Naive thymus-derived CD8-positive, alpha-beta T cell (primary cell): ENCODE measurements at regions not wholly inside any gene's neighbourhood (a gene's known extent, or its start where the extent isn't known, plus 50 kb on each side); places are given as distances from the start of the nearest gene placed in this dataset.

ENCODE experiments used
- ATAC-seq, 2 donors: fragments of 150-1000 bp; cut with Tn5 transposase in 1 of 2; sonication (Bioruptor Pico), chemical (Tn5 transposase) in 1 of 2; 1 replicate in 1 of 2; 2 replicates in 1 of 2; pipeline ENCODE4 v1.10.0; 2021; ENCODE audit warnings: mild to moderate bottlenecking in 2 of 2, moderate library complexity in 2 of 2
- POLR2A ChIA-PET: fragments of 350-600 bp; sonication (Branson Sonifier 250); formaldehyde crosslinking; loops from one replicate; lab custom pipeline; 2021; ENCODE audit warnings: antibody characterized with exemption; lab: Charles Lee
- DNase-seq, 10 donors: peaks; one replicate each; pipeline versions ENCODE4 v3.0.0 to v3.0.0-alpha.2; 2020 to 2022
- H3K27ac Mint-ChIP-seq, 10 donors: one replicate each; pipeline ENCODE4 v1.8.0; 2020 to 2022; ENCODE audit warnings: mild to moderate bottlenecking in 10 of 10, mixed read lengths in 10 of 10, moderate library complexity in 4 of 10, inconsistent platforms in 1 of 10
- H3K27me3 Mint-ChIP-seq, 5 donors: one replicate each; pipeline ENCODE4 v1.8.0; 2021 to 2022; ENCODE audit warnings: mixed read lengths in 5 of 5
- H3K36me3 Mint-ChIP-seq, 3 donors: one replicate each; pipeline ENCODE4 v1.8.0; 2020 to 2022; ENCODE audit warnings: mixed read lengths in 3 of 3, mild to moderate bottlenecking in 2 of 3, inconsistent platforms in 1 of 3
- H3K4me1 Mint-ChIP-seq, 4 donors: one replicate each; pipeline ENCODE4 v1.8.0; 2021 to 2022; ENCODE audit warnings: mixed read lengths in 4 of 4
- H3K4me3 Mint-ChIP-seq, 10 donors: one replicate each; pipeline ENCODE4 v1.8.0; 2020 to 2022; ENCODE audit warnings: mild to moderate bottlenecking in 10 of 10, mixed read lengths in 10 of 10, moderate library complexity in 6 of 10, inconsistent platforms in 1 of 10
- H3K9me3 Mint-ChIP-seq, 9 donors: one replicate each; pipeline ENCODE4 v1.8.0; 2020 to 2022; ENCODE audit warnings: mixed read lengths in 9 of 9, mild to moderate bottlenecking in 3 of 9, inconsistent platforms in 1 of 9, moderate library complexity in 1 of 9

- no peak overlapping the region for H3K4me3 Mint-ChIP-seq
- no peak overlapping the region for H3K27ac Mint-ChIP-seq
- no peaks in the 10 kb centered on the region for H3K4me1 Mint-ChIP-seq
- POLR2A ChIA-PET = no interaction called here
- DNase-seq = no peak
- no peak for ATAC-seq
- H3K9me3 Mint-ChIP-seq = peaks cover 0 to 2% (median 0%) of the 10 kb centered on the region in 9 donors
- H3K27me3 Mint-ChIP-seq = peaks cover 5 to 17% (median 12%) of the 10 kb centered on the region in 5 donors
- H3K36me3 Mint-ChIP-seq = no peaks in the 10 kb centered on the region
Measured at GRCh38 chr1:90187323-90187585, 192.3 kb downstream of the ZNF326 start.

- Mint-ChIP-seq H3K9me3 (peaks cover 0 to 2% (median 0%) of the 10 kb centered on the region in 9 donors), H3K27ac (peak overlapping the region in 1 of 10 donors; percentile 51), H3K4me3 (no peak overlapping the region), H3K4me1 (no peaks in the 10 kb centered on the region), H3K36me3 (no peaks in the 10 kb centered on the region), H3K27me3 (peaks cover 5 to 17% (median 12%) of the 10 kb centered on the region in 5 donors)
- POLR2A ChIA-PET = no interaction called here
- no peak for DNase-seq
- no peak for ATAC-seq
Measured at GRCh38 chr1:90186506-90187322, 191.8 kb downstream of the ZNF326 start.

GRCh38 chr1:90176530-90176929 is 181.6 kb downstream of the ZNF326 start:
- H3K27ac Mint-ChIP-seq = no peak overlapping the region
- DNase-seq = no peak
- peaks cover 4 to 10% (median 9%) of the 10 kb centered on the region in 5 donors for H3K27me3 Mint-ChIP-seq
- peaks cover 0 to 9% (median 0%) of the 10 kb centered on the region in 9 donors for H3K9me3 Mint-ChIP-seq
- H3K4me3 Mint-ChIP-seq = no peak overlapping the region
- ATAC-seq = no peak
- no peaks in the 10 kb centered on the region for H3K4me1 Mint-ChIP-seq
- POLR2A ChIA-PET = no interaction called here
- no peaks in the 10 kb centered on the region for H3K36me3 Mint-ChIP-seq

- Mint-ChIP-seq H3K36me3 (no peaks in the 10 kb centered on the region), H3K4me1 (no peaks in the 10 kb centered on the region), H3K4me3 (no peak overlapping the region), H3K9me3 (peaks cover 0 to 9% (median 3%) of the 10 kb centered on the region in 9 donors), H3K27ac (no peak overlapping the region), H3K27me3 (peaks cover 4 to 10% (median 9%) of the 10 kb centered on the region in 5 donors)
- POLR2A ChIA-PET = no interaction called here
- ATAC-seq (no peak), DNase-seq (no peak)
Measured at GRCh38 chr1:90175490-90176167, 180.7 kb downstream of the ZNF326 start.

GRCh38 chr1:90174246-90174645 is 179.3 kb downstream of the ZNF326 start:
- H3K27me3 Mint-ChIP-seq = peaks cover 4 to 14% (median 5%) of the 10 kb centered on the region in 5 donors
- no peak overlapping the region for H3K4me3 Mint-ChIP-seq
- no peak for ATAC-seq
- no peak overlapping the region for H3K27ac Mint-ChIP-seq
- POLR2A ChIA-PET = no interaction called here
- DNase-seq = no peak
- peaks cover 0 to 5% (median 0%) of the 10 kb centered on the region in 3 donors for H3K36me3 Mint-ChIP-seq
- peaks cover 0 to 12% (median 5%) of the 10 kb centered on the region in 9 donors for H3K9me3 Mint-ChIP-seq
- no peaks in the 10 kb centered on the region for H3K4me1 Mint-ChIP-seq

- Mint-ChIP-seq H3K36me3 (peaks cover 0 to 5% (median 0%) of the 10 kb centered on the region in 3 donors), H3K27me3 (peaks cover 12 to 64% (median 28%) of the 10 kb centered on the region in 5 donors)
- POLR2A ChIA-PET = no interaction called here
Measured at GRCh38 chr1:90162216-90162615, 167.3 kb downstream of the ZNF326 start.

GRCh38 chr1:90161625-90162024 is 166.7 kb downstream of the ZNF326 start:
- no peak overlapping the region for H3K27ac Mint-ChIP-seq
- POLR2A ChIA-PET = no interaction called here
- H3K4me1 Mint-ChIP-seq = no peaks in the 10 kb centered on the region
- no peak overlapping the region for H3K4me3 Mint-ChIP-seq
- DNase-seq = no peak
- ATAC-seq = no peak
- H3K27me3 Mint-ChIP-seq = peaks cover 12 to 59% (median 27%) of the 10 kb centered on the region in 5 donors
- H3K36me3 Mint-ChIP-seq = peaks cover 0 to 3% (median 0%) of the 10 kb centered on the region in 3 donors
- H3K9me3 Mint-ChIP-seq = peaks cover 0 to 3% (median 1%) of the 10 kb centered on the region in 9 donors

More at GRCh38 chr1:90162216-90162615, 167.3 kb downstream of the ZNF326 start:
- no peak overlapping the region for H3K4me3 Mint-ChIP-seq
- peaks cover 0 to 5% (median 3%) of the 10 kb centered on the region in 9 donors for H3K9me3 Mint-ChIP-seq
- no peak overlapping the region for H3K27ac Mint-ChIP-seq
- no peaks in the 10 kb centered on the region for H3K4me1 Mint-ChIP-seq
- no peak for ATAC-seq
- DNase-seq = no peak

- DNase-seq (no peak), ATAC-seq (no peak)
- Mint-ChIP-seq H3K9me3 (peaks cover 0 to 24% (median 9%) of the 10 kb centered on the region in 9 donors), H3K36me3 (peaks cover 0 to 9% (median 0%) of the 10 kb centered on the region in 3 donors), H3K4me3 (no peak overlapping the region), H3K27me3 (peaks cover 7 to 42% (median 12%) of the 10 kb centered on the region in 5 donors), H3K27ac (no peak overlapping the region), H3K4me1 (no peaks in the 10 kb centered on the region)
- POLR2A ChIA-PET = no interaction called here
Measured at GRCh38 chr1:90155721-90156487, 161.0 kb downstream of the ZNF326 start.

GRCh38 chr1:90154711-90155110 is 159.8 kb downstream of the ZNF326 start:
- no peak for DNase-seq
- Mint-ChIP-seq H3K36me3 (peaks cover 0 to 9% (median 0%) of the 10 kb centered on the region in 3 donors), H3K4me1 (no peaks in the 10 kb centered on the region), H3K9me3 (peaks cover 0 to 30% (median 12%) of the 10 kb centered on the region in 9 donors), H3K27me3 (peaks cover 6 to 30% (median 8%) of the 10 kb centered on the region in 5 donors), H3K27ac (no peak overlapping the region), H3K4me3 (no peak overlapping the region)
- POLR2A ChIA-PET = no interaction called here
- no peak for ATAC-seq

- POLR2A ChIA-PET = no interaction called here
- no peaks in the 10 kb centered on the region for H3K4me1 Mint-ChIP-seq
- ATAC-seq (no peak), DNase-seq (no peak)
- peaks cover 0 to 30% (median 11%) of the 10 kb centered on the region in 9 donors for H3K9me3 Mint-ChIP-seq
- H3K27ac Mint-ChIP-seq = no peak overlapping the region
- H3K27me3 Mint-ChIP-seq = peaks cover 4 to 22% (median 6%) of the 10 kb centered on the region in 5 donors
- no peak overlapping the region for H3K4me3 Mint-ChIP-seq
- peaks cover 0 to 9% (median 0%) of the 10 kb centered on the region in 3 donors for H3K36me3 Mint-ChIP-seq
Measured at GRCh38 chr1:90149101-90149500, 154.2 kb downstream of the ZNF326 start.

GRCh38 chr1:90147093-90147492 is 152.2 kb downstream of the ZNF326 start:
- POLR2A ChIA-PET = no interaction called here
- H3K4me3 Mint-ChIP-seq = no peak overlapping the region
- DNase-seq (no peak), ATAC-seq (no peak)
- peaks cover 0 to 18% (median 7%) of the 10 kb centered on the region in 9 donors for H3K9me3 Mint-ChIP-seq
- no peaks in the 10 kb centered on the region for H3K4me1 Mint-ChIP-seq
- H3K27me3 Mint-ChIP-seq = peaks cover 2 to 16% (median 4%) of the 10 kb centered on the region in 5 donors
- H3K36me3 Mint-ChIP-seq = peaks cover 0 to 9% (median 0%) of the 10 kb centered on the region in 3 donors
- H3K27ac Mint-ChIP-seq = no peak overlapping the region

- POLR2A ChIA-PET = no interaction called here
- DNase-seq = no peak
Measured at GRCh38 chr1:90144820-90145219, 149.9 kb downstream of the ZNF326 start.

More at GRCh38 chr1:90144820-90145219, 149.9 kb downstream of the ZNF326 start:
- Mint-ChIP-seq H3K9me3 (peaks cover 0 to 17% (median 10%) of the 10 kb centered on the region in 9 donors), H3K27me3 (peaks cover 2 to 16% (median 5%) of the 10 kb centered on the region in 5 donors), H3K4me1 (no peaks in the 10 kb centered on the region), H3K4me3 (no peak overlapping the region), H3K27ac (no peak overlapping the region), H3K36me3 (peaks cover 0 to 10% (median 3%) of the 10 kb centered on the region in 3 donors)
- ATAC-seq = no peak
